H9 (cell line): ENCODE measurements at regions not wholly inside any gene's neighbourhood (a gene's known extent, or its start where the extent isn't known, plus 50 kb on each side); places are given as distances from the start of the nearest gene placed in this dataset.

Source experiments
- DNase-seq: peaks from one replicate; pipeline ENCODE4 v3.0.0-alpha.2; 2017
- H2AFZ ChIP-seq: one replicate; pipeline ENCODE4 v1.6.1; 2013; ENCODE audit warnings: mild to moderate bottlenecking, low read length, control low read depth, moderate library complexity
- H2AK5ac ChIP-seq: 2 replicates; pipeline ENCODE4 v1.6.1; 2013; ENCODE audit warnings: low read length, control low read depth, mixed read lengths; ENCODE audit not compliant: insufficient read length
- H2BK120ac ChIP-seq: one replicate; pipeline ENCODE4 v1.6.1; 2013; ENCODE audit warnings: low read depth, mild to moderate bottlenecking, low read length, control low read depth, inconsistent platforms; ENCODE audit not compliant: poor library complexity, severe bottlenecking
- H2BK12ac ChIP-seq: 2 replicates; pipeline ENCODE4 v1.6.1; 2013; ENCODE audit warnings: low read length, control low read depth, mixed read lengths, low read depth; ENCODE audit not compliant: insufficient read length
- H2BK15ac ChIP-seq: 2 replicates; pipeline ENCODE4 v1.6.1; 2013; ENCODE audit warnings: low read depth, low read length, control low read depth
- H2BK20ac ChIP-seq: one replicate; pipeline ENCODE4 v1.6.1; 2013; ENCODE audit warnings: low read depth, mild to moderate bottlenecking, low read length, control low read depth, inconsistent platforms; ENCODE audit not compliant: poor library complexity, severe bottlenecking
- H2BK5ac ChIP-seq: 2 replicates; pipeline ENCODE4 v1.6.1; 2013; ENCODE audit warnings: low read length, control low read depth, mixed read lengths; ENCODE audit not compliant: insufficient read length
- H3K14ac ChIP-seq: 2 replicates; pipeline ENCODE4 v1.6.1; 2013; ENCODE audit warnings: low read length, control low read depth; ENCODE audit not compliant: insufficient read depth
- H3K18ac ChIP-seq: 2 replicates; pipeline ENCODE4 v1.6.1; 2013; ENCODE audit warnings: low read depth, mild to moderate bottlenecking, mixed read lengths, low read length, control low read depth; ENCODE audit not compliant: insufficient read length
- H3K23ac ChIP-seq: 2 replicates; pipeline ENCODE4 v1.6.1; 2013; ENCODE audit warnings: low read length, control low read depth, mixed read lengths, low read depth; ENCODE audit not compliant: insufficient read length
- H3K23me2 ChIP-seq: 2 replicates; pipeline ENCODE4 v1.6.1; 2013; ENCODE audit warnings: low read depth, mild to moderate bottlenecking, mixed read lengths, low read length, control low read depth; ENCODE audit not compliant: insufficient read length, poor library complexity, severe bottlenecking
- H3K27ac ChIP-seq: 2 replicates; pipeline ENCODE4 v1.5.1; 2013; ENCODE audit warnings: low read length, control low read depth, mixed read lengths, low read depth; ENCODE audit not compliant: insufficient read length
- H3K27me3 ChIP-seq: 2 replicates; pipeline ENCODE4 v1.6.1; 2013; ENCODE audit warnings: low read length, control low read depth, inconsistent platforms; ENCODE audit not compliant: insufficient read depth
- H3K4ac ChIP-seq: 2 replicates; pipeline ENCODE4 v1.6.1; 2013; ENCODE audit warnings: low read depth, mild to moderate bottlenecking, control low read depth, inconsistent platforms, low read length, moderate library complexity
- H3K4me1 ChIP-seq: 2 replicates; pipeline ENCODE4 v1.6.1; 2013; ENCODE audit warnings: low read length, control low read depth, inconsistent platforms; ENCODE audit not compliant: insufficient read depth
- H3K4me2 ChIP-seq: 2 replicates; pipeline ENCODE4 v1.6.1; 2013; ENCODE audit warnings: low read length, control low read depth, mixed read lengths; ENCODE audit not compliant: insufficient read length, insufficient read depth
- H3K56ac ChIP-seq: 2 replicates; pipeline ENCODE4 v1.6.1; 2013; ENCODE audit warnings: low read depth, mild to moderate bottlenecking, mixed read lengths, low read length, control low read depth; ENCODE audit not compliant: insufficient read length
- H3K79me1 ChIP-seq: 2 replicates; pipeline ENCODE4 v1.6.1; 2013; ENCODE audit warnings: low read depth, mild to moderate bottlenecking, moderate library complexity, low read length, control low read depth, inconsistent platforms; ENCODE audit not compliant: insufficient read depth, poor library complexity, severe bottlenecking
- H3K79me2 ChIP-seq: 2 replicates; pipeline ENCODE4 v1.6.1; 2013; ENCODE audit warnings: low read length, control low read depth, inconsistent platforms; ENCODE audit not compliant: insufficient read depth
- H3K9ac ChIP-seq: 2 replicates; pipeline ENCODE4 v1.6.1; 2013; ENCODE audit warnings: low read length, control low read depth, mixed read lengths; ENCODE audit not compliant: insufficient read length; ENCODE audit errors: extremely low read depth
- H3K9me3 ChIP-seq: one replicate; pipeline ENCODE4 v1.6.1; 2013; ENCODE audit warnings: low read depth, low read length, inconsistent platforms; ENCODE audit not compliant: control insufficient read depth
- H3T11ph ChIP-seq: one replicate; pipeline ENCODE4 v1.6.1; 2013; ENCODE audit warnings: mild to moderate bottlenecking, low read length, control low read depth, inconsistent platforms
- H4K20me1 ChIP-seq: one replicate; pipeline ENCODE4 v1.6.1; 2013; ENCODE audit not compliant: control insufficient read depth, insufficient read length, insufficient read depth
- H4K5ac ChIP-seq: 2 replicates; pipeline ENCODE4 v1.6.1; 2013; ENCODE audit warnings: low read depth, mild to moderate bottlenecking, mixed read lengths, low read length, control low read depth; ENCODE audit not compliant: insufficient read length
- H4K8ac ChIP-seq: replicated peaks from 2 replicates; pipeline ENCODE4 v1.6.1; 2013; ENCODE audit warnings: low read length, control low read depth, mixed read lengths, low read depth; ENCODE audit not compliant: insufficient read length
- H4K91ac ChIP-seq: 2 replicates; pipeline ENCODE4 v1.6.1; 2013; ENCODE audit warnings: low read depth, mild to moderate bottlenecking, moderate library complexity, mixed read lengths, low read length, control low read depth; ENCODE audit not compliant: insufficient read length
- H3K27ac Mint-ChIP-seq, 3 experiments: 2 replicates in 2 of 3; 3 replicates in 1 of 3; pipeline ENCODE4 v1.8.0; 2020 to 2021; ENCODE audit warnings: mixed read lengths in 3 of 3, mild to moderate bottlenecking in 1 of 3, moderate library complexity in 1 of 3
- H3K27me3 Mint-ChIP-seq: 2 replicates; pipeline ENCODE4 v1.8.0; 2021; ENCODE audit warnings: low read depth, mild to moderate bottlenecking, moderate library complexity, mixed read lengths
- H3K36me3 Mint-ChIP-seq, 3 experiments: 2 replicates in 2 of 3; 3 replicates in 1 of 3; pipeline ENCODE4 v1.8.0; 2020 to 2021; ENCODE audit warnings: low read depth in 3 of 3, mixed read lengths in 3 of 3; ENCODE audit not compliant: insufficient read depth in 1 of 3
- H3K4me1 Mint-ChIP-seq, 2 experiments: 2 replicates each; pipeline ENCODE4 v1.8.0; 2020; ENCODE audit warnings: mixed read lengths in 2 of 2
- H3K4me3 Mint-ChIP-seq, 2 experiments: 2 replicates in 1 of 2; 3 replicates in 1 of 2; pipeline ENCODE4 v1.8.0; 2020 to 2021; ENCODE audit warnings: mild to moderate bottlenecking in 2 of 2, mixed read lengths in 2 of 2, moderate library complexity in 1 of 2
- H3K9me3 Mint-ChIP-seq, 2 experiments: 2 replicates in 1 of 2; 3 replicates in 1 of 2; pipeline ENCODE4 v1.8.0; 2020; ENCODE audit warnings: mild to moderate bottlenecking in 2 of 2, mixed read lengths in 2 of 2, moderate library complexity in 1 of 2
- WGBS: extraction: QIAGEN DNeasy Blood & Tissue Kit; methylation state at CpG from one replicate; pipeline ENCODE4 v1.1.7; 2013; ENCODE audit warnings: missing lambda C conversion rate, low lambda C conversion rate, mixed read lengths; ENCODE audit not compliant: insufficient read length; ENCODE audit errors: extremely low coverage; 5-methylcytosine and 5-hydroxymethylcytosine counted together
- TF ChIP-seq, protein P1 (sequence below): fragments of 200-600 bp; sonication (generic); conservative IDR thresholded peaks from 3 replicates; pipeline ENCODE4 v1.8.0; 2021; ENCODE audit warnings: antibody characterized with exemption, mild to moderate bottlenecking

GRCh38 chr5:87183896-87184295 lies 83.8 kb upstream of the RASA1 start:
- Histone ChIP-seq H3K27ac (no peak overlapping the region), H3K14ac (no peak overlapping the region), H3K18ac (no peak overlapping the region), H3K79me1 (no peaks in the 10 kb centered on the region), H2AK5ac (no peak overlapping the region), H4K8ac (no peak overlapping the region), H3K79me2 (no peaks in the 10 kb centered on the region), H3K9me3 (no peaks in the 10 kb centered on the region), H3K9ac (no peak overlapping the region), H2BK15ac (no peak overlapping the region), H2AFZ (no peak overlapping the region), H3T11ph (no peak overlapping the region), H2BK20ac (no peak overlapping the region), H3K4me1 (no peaks in the 10 kb centered on the region), H3K27me3 (no peaks in the 10 kb centered on the region), H3K4ac (no peak overlapping the region), H3K56ac (no peak overlapping the region), H3K4me2 (no peak overlapping the region), H2BK120ac (no peak overlapping the region), H4K20me1 (no peaks in the 10 kb centered on the region), H4K5ac (no peak overlapping the region), H4K91ac (no peak overlapping the region), H2BK5ac (no peak overlapping the region), H2BK12ac (no peak overlapping the region), H3K23me2 (no peaks in the 10 kb centered on the region), H3K23ac (no peak overlapping the region)
- TF ChIP-seq, protein P1, sequence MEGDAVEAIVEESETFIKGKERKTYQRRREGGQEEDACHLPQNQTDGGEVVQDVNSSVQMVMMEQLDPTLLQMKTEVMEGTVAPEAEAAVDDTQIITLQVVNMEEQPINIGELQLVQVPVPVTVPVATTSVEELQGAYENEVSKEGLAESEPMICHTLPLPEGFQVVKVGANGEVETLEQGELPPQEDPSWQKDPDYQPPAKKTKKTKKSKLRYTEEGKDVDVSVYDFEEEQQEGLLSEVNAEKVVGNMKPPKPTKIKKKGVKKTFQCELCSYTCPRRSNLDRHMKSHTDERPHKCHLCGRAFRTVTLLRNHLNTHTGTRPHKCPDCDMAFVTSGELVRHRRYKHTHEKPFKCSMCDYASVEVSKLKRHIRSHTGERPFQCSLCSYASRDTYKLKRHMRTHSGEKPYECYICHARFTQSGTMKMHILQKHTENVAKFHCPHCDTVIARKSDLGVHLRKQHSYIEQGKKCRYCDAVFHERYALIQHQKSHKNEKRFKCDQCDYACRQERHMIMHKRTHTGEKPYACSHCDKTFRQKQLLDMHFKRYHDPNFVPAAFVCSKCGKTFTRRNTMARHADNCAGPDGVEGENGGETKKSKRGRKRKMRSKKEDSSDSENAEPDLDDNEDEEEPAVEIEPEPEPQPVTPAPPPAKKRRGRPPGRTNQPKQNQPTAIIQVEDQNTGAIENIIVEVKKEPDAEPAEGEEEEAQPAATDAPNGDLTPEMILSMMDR, result no peak
- H3K27me3 Mint-ChIP-seq, result no peaks in the 10 kb centered on the region
- no CpG with 5 or more reads among the region's 3 CpGs for WGBS
- H3K27ac Mint-ChIP-seq, result no peak overlapping the region
- H3K36me3 Mint-ChIP-seq, result no peaks in the 10 kb centered on the region
- no peaks in the 10 kb centered on the region for H3K9me3 Mint-ChIP-seq
- H3K4me1 Mint-ChIP-seq, result peaks cover 2 to 3% of the 10 kb centered on the region in 2 experiments; a peak in 1 of 4 replicates
- DNase-seq, result no peak
- no peak overlapping the region for H3K4me3 Mint-ChIP-seq
